ENCODE measurements at regions not wholly inside any gene's neighbourhood (a gene's known extent, or its start where the extent isn't known, plus 50 kb on each side); places are given as distances from the start of the nearest gene placed in this dataset.

DNA sequence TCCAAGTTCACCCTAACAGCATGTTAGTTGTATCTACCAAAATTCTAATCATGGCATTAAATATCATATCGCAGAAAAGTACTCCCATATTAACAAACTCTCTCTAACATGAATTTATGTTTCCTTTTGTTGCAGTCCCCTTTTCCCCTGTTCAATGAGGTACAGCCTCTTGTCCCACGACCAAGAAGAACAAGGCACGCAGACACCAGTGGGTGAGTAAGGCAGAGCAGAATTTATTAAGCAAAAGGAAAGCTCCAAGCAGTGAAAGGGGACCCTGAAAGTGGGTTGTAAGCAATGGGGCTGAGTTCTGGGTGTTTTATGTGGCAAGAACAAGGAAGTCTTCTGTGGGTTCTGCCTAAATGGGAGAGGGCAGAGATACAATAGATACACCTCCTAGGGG lies 183.5 kb downstream of the LURAP1L start:
- no peak for TF ChIP-seq EP300 (IDR thresholded peaks at IDR 0.05; ENCODE audit: borderline replicate concordance in 1 of 2, low read depth in 1 of 2, low read length in 1 of 2)
- no peak for TF ChIP-seq POLR2AphosphoS5 (IDR thresholded peaks at IDR 0.05; ENCODE audit: low read depth, low read length)
